8988T (cell line): ENCODE measurements at regions not wholly inside any gene's neighbourhood (a gene's known extent, or its start where the extent isn't known, plus 50 kb on each side); places are given as distances from the start of the nearest gene placed in this dataset.

Experiments
- DNase-seq: peaks from one replicate; pipeline ENCODE4 v3.0.0; 2011

GRCh38 chr2:107588181-107588580 is 238.5 kb upstream of the RGPD4 start:
- DNase-seq = no peak

GRCh38 chr2:107589079-107589491 is 237.6 kb upstream of the RGPD4 start:
- no peak for DNase-seq

GRCh38 chr2:107591561-107592279 is 235.0 kb upstream of the RGPD4 start:
- no peak for DNase-seq

- DNase-seq = no peak
Measured at GRCh38 chr2:107592280-107592624, 234.4 kb upstream of the RGPD4 start.

- no peak for DNase-seq
Measured at GRCh38 chr2:107595285-107595684, 231.4 kb upstream of the RGPD4 start.

GRCh38 chr2:107595749-107596148 is 230.9 kb upstream of the RGPD4 start:
- DNase-seq = no peak

GRCh38 chr2:107597507-107597906 is 229.2 kb upstream of the RGPD4 start:
- no peak for DNase-seq

GRCh38 chr2:107602801-107603200 is 223.9 kb upstream of the RGPD4 start:
- DNase-seq = no peak

- DNase-seq = no peak
Measured at GRCh38 chr2:107607054-107607453, 219.6 kb upstream of the RGPD4 start.

GRCh38 chr2:107607473-107607872 is 219.2 kb upstream of the RGPD4 start:
- no peak for DNase-seq

- DNase-seq = no peak
Measured at GRCh38 chr2:107615039-107615438, 211.7 kb upstream of the RGPD4 start.

- no peak for DNase-seq
Measured at GRCh38 chr2:107618769-107619168, 207.9 kb upstream of the RGPD4 start.

- DNase-seq = no peak
Measured at GRCh38 chr2:107621186-107622165, 205.2 kb upstream of the RGPD4 start.

GRCh38 chr2:107622741-107623310 is 203.9 kb upstream of the RGPD4 start:
- no peak for DNase-seq

GRCh38 chr2:107625982-107626381 is 200.7 kb upstream of the RGPD4 start:
- no peak for DNase-seq

- DNase-seq = no peak
Measured at GRCh38 chr2:107627164-107627563, 199.5 kb upstream of the RGPD4 start.

- no peak for DNase-seq
Measured at GRCh38 chr2:107627926-107628325, 198.8 kb upstream of the RGPD4 start.

- DNase-seq = no peak
Measured at GRCh38 chr2:107633580-107634147, 193.0 kb upstream of the RGPD4 start.

GRCh38 chr2:107634172-107634571 is 192.5 kb upstream of the RGPD4 start:
- DNase-seq = no peak

- DNase-seq = no peak
Measured at GRCh38 chr2:107635883-107636282, 190.8 kb upstream of the RGPD4 start.

- no peak for DNase-seq
Measured at GRCh38 chr2:107645586-107645985, 181.1 kb upstream of the RGPD4 start.

- DNase-seq = no peak
Measured at GRCh38 chr2:107648781-107649404, 177.8 kb upstream of the RGPD4 start.

- no peak for DNase-seq
Measured at GRCh38 chr2:107657049-107657448, 169.6 kb upstream of the RGPD4 start.
